Duodenal mucosa (tissue), 2 donors: ENCODE measurements at regions not wholly inside any gene's neighbourhood (a gene's known extent, or its start where the extent isn't known, plus 50 kb on each side); places are given as distances from the start of the nearest gene placed in this dataset.

Experiments used
- H3K27ac ChIP-seq: one replicate; pipeline ENCODE4 v1.7.0; 2013; ENCODE audit warnings: low read depth, low read length
- H3K27me3 ChIP-seq, 2 donors: one replicate each; pipeline ENCODE4 v1.7.0; 2013; ENCODE audit warnings: low read length in 2 of 2, control low read depth in 1 of 2; ENCODE audit not compliant: insufficient read depth in 2 of 2, control insufficient read depth in 1 of 2
- H3K36me3 ChIP-seq, 2 donors: one replicate each; pipeline ENCODE4 v1.7.0; 2013; ENCODE audit warnings: low read length in 2 of 2, control low read depth in 1 of 2; ENCODE audit not compliant: insufficient read depth in 2 of 2, control insufficient read depth in 1 of 2
- H3K4me1 ChIP-seq, 2 donors: one replicate each; pipeline ENCODE4 v1.7.0; 2013; ENCODE audit warnings: low read length in 2 of 2, control low read depth in 1 of 2; ENCODE audit not compliant: insufficient read depth in 2 of 2, control insufficient read depth in 1 of 2
- H3K4me3 ChIP-seq, 2 donors: one replicate each; pipeline ENCODE4 v1.7.0; 2013; ENCODE audit warnings: low read length in 2 of 2, low read depth in 1 of 2
- H3K9ac ChIP-seq, 2 donors: one replicate each; pipeline ENCODE4 v1.7.0; 2013; ENCODE audit warnings: low read length in 2 of 2, low read depth in 1 of 2
- H3K9me3 ChIP-seq, 2 donors: one replicate each; pipeline ENCODE4 v1.7.0; 2013; ENCODE audit warnings: low read length in 2 of 2, control low read depth in 1 of 2; ENCODE audit not compliant: control insufficient read depth in 1 of 2

- no peaks in the 10 kb centered on the region for H3K9me3 ChIP-seq
- H3K27ac ChIP-seq: no peak overlapping the region
Observed at GRCh38 chr6:81998432-81998831, 246.0 kb upstream of the TENT5A start.

GRCh38 chr6:81997090-81997926, 244.8 kb upstream of the TENT5A start:
- no peak overlapping the region for H3K9ac ChIP-seq
- no peaks in the 10 kb centered on the region for H3K27me3 ChIP-seq
- H3K9me3 ChIP-seq: no peaks in the 10 kb centered on the region
- H3K4me1 ChIP-seq: no peaks in the 10 kb centered on the region
- H3K4me3 ChIP-seq: no peak overlapping the region
- H3K36me3 ChIP-seq: no peaks in the 10 kb centered on the region
- no peak overlapping the region for H3K27ac ChIP-seq

More at GRCh38 chr6:81998432-81998831, 246.0 kb upstream of the TENT5A start:
- Histone ChIP-seq H3K4me3 (no peak overlapping the region), H3K27me3 (no peaks in the 10 kb centered on the region), H3K36me3 (no peaks in the 10 kb centered on the region), H3K4me1 (no peaks in the 10 kb centered on the region), H3K9ac (no peak overlapping the region)

- no peaks in the 10 kb centered on the region for H3K4me1 ChIP-seq
- no peak overlapping the region for H3K27ac ChIP-seq
- no peak overlapping the region for H3K4me3 ChIP-seq
- H3K27me3 ChIP-seq: no peaks in the 10 kb centered on the region
- no peak overlapping the region for H3K9ac ChIP-seq
- H3K9me3 ChIP-seq: no peaks in the 10 kb centered on the region
- H3K36me3 ChIP-seq: no peaks in the 10 kb centered on the region
Observed at GRCh38 chr6:81996414-81996813, 243.9 kb upstream of the TENT5A start.

GRCh38 chr6:81995548-81996289, 243.2 kb upstream of the TENT5A start:
- no peaks in the 10 kb centered on the region for H3K4me1 ChIP-seq
- no peaks in the 10 kb centered on the region for H3K9me3 ChIP-seq
- H3K4me3 ChIP-seq: no peak overlapping the region
- no peaks in the 10 kb centered on the region for H3K36me3 ChIP-seq
- no peaks in the 10 kb centered on the region for H3K27me3 ChIP-seq
- no peak overlapping the region for H3K27ac ChIP-seq
- no peak overlapping the region for H3K9ac ChIP-seq

- Histone ChIP-seq H3K27ac (no peak overlapping the region), H3K4me3 (no peak overlapping the region), H3K36me3 (no peaks in the 10 kb centered on the region), H3K9me3 (no peaks in the 10 kb centered on the region), H3K9ac (no peak overlapping the region), H3K4me1 (no peaks in the 10 kb centered on the region), H3K27me3 (no peaks in the 10 kb centered on the region)
Observed at GRCh38 chr6:81988871-81989270, 236.4 kb upstream of the TENT5A start.

- Histone ChIP-seq H3K36me3 (no peaks in the 10 kb centered on the region), H3K4me3 (no peak overlapping the region)
Observed at GRCh38 chr6:81988446-81988845, 236.0 kb upstream of the TENT5A start.

GRCh38 chr6:81987293-81987692, 234.8 kb upstream of the TENT5A start:
- no peaks in the 10 kb centered on the region for H3K27me3 ChIP-seq
- no peaks in the 10 kb centered on the region for H3K36me3 ChIP-seq
- H3K27ac ChIP-seq: no peak overlapping the region
- no peaks in the 10 kb centered on the region for H3K4me1 ChIP-seq
- H3K9ac ChIP-seq: no peak overlapping the region
- H3K9me3 ChIP-seq: no peaks in the 10 kb centered on the region
- no peak overlapping the region for H3K4me3 ChIP-seq

More at GRCh38 chr6:81988446-81988845, 236.0 kb upstream of the TENT5A start:
- Histone ChIP-seq H3K9me3 (no peaks in the 10 kb centered on the region), H3K9ac (no peak overlapping the region), H3K4me1 (no peaks in the 10 kb centered on the region), H3K27me3 (no peaks in the 10 kb centered on the region), H3K27ac (no peak overlapping the region)

GRCh38 chr6:81985191-81985590, 232.7 kb upstream of the TENT5A start:
- Histone ChIP-seq H3K4me1 (no peaks in the 10 kb centered on the region), H3K9me3 (no peaks in the 10 kb centered on the region), H3K27me3 (no peaks in the 10 kb centered on the region), H3K27ac (no peak overlapping the region), H3K36me3 (no peaks in the 10 kb centered on the region), H3K4me3 (no peak overlapping the region), H3K9ac (no peak overlapping the region)

GRCh38 chr6:81984599-81984998, 232.1 kb upstream of the TENT5A start:
- H3K4me1 ChIP-seq: no peaks in the 10 kb centered on the region
- no peak overlapping the region for H3K4me3 ChIP-seq
- no peaks in the 10 kb centered on the region for H3K27me3 ChIP-seq
- H3K27ac ChIP-seq: no peak overlapping the region
- no peaks in the 10 kb centered on the region for H3K9me3 ChIP-seq
- H3K36me3 ChIP-seq: no peaks in the 10 kb centered on the region
- H3K9ac ChIP-seq: no peak overlapping the region

- H3K36me3 ChIP-seq: no peaks in the 10 kb centered on the region
- no peak overlapping the region for H3K27ac ChIP-seq
- H3K4me3 ChIP-seq: no peak overlapping the region
- no peak overlapping the region for H3K9ac ChIP-seq
- no peaks in the 10 kb centered on the region for H3K9me3 ChIP-seq
- no peaks in the 10 kb centered on the region for H3K27me3 ChIP-seq
- no peaks in the 10 kb centered on the region for H3K4me1 ChIP-seq
Observed at GRCh38 chr6:81981812-81982211, 229.3 kb upstream of the TENT5A start.
